ENCODE measurements at regions not wholly inside any gene's neighbourhood (a gene's known extent, or its start where the extent isn't known, plus 50 kb on each side); places are given as distances from the start of the nearest gene placed in this dataset.
"Not testable (repeated sequence)": the region's sequence is repeated elsewhere in the genome, so short reads cannot be mapped to it uniquely, and the experiment has no call there.

- no peak for DNase-seq (ENCODE audit: low spot score)
These were observed 1200.4 kb upstream of the CDH2 start for GRCh38 chr18:29377346-29377745.

GRCh38 chr18:29373000-29373399, 1196.1 kb upstream of the CDH2 start:
- no peak for DNase-seq (ENCODE audit: low spot score)

- DNase-seq (ENCODE audit: low spot score) = no peak
These were observed 1184.9 kb upstream of the CDH2 start for GRCh38 chr18:29361843-29362242.

- not testable (repeated sequence) for DNase-seq (ENCODE audit: low spot score)
These were observed 1183.7 kb upstream of the CDH2 start for GRCh38 chr18:29360659-29361058.

GRCh38 chr18:29359222-29359621, 1182.3 kb upstream of the CDH2 start:
- DNase-seq (ENCODE audit: low spot score) = not testable (repeated sequence)

- DNase-seq (ENCODE audit: low spot score) = no peak
These were observed 1174.2 kb upstream of the CDH2 start for GRCh38 chr18:29351171-29351570.

- no peak for DNase-seq (ENCODE audit: low spot score)
These were observed 1152.0 kb upstream of the CDH2 start for GRCh38 chr18:29328932-29329331.

- no peak for DNase-seq (ENCODE audit: low spot score)
These were observed 1149.3 kb upstream of the CDH2 start for GRCh38 chr18:29326214-29326613.

GRCh38 chr18:29321561-29321960, 1144.6 kb upstream of the CDH2 start:
- no peak for DNase-seq (ENCODE audit: low spot score)

GRCh38 chr18:29313312-29313711, 1136.4 kb upstream of the CDH2 start:
- no peak for DNase-seq (ENCODE audit: low spot score)

GRCh38 chr18:29311580-29311979, 1134.7 kb upstream of the CDH2 start:
- DNase-seq (ENCODE audit: low spot score) = no peak

GRCh38 chr18:29309366-29309765, 1132.4 kb upstream of the CDH2 start:
- no peak for DNase-seq (ENCODE audit: low spot score)

- DNase-seq (ENCODE audit: low spot score) = no peak
These were observed 1131.1 kb upstream of the CDH2 start for GRCh38 chr18:29307982-29308381.

- no peak for DNase-seq (ENCODE audit: low spot score)
These were observed 1130.3 kb upstream of the CDH2 start for GRCh38 chr18:29307231-29307630.

- DNase-seq (ENCODE audit: low spot score) = no peak
These were observed 1128.6 kb upstream of the CDH2 start for GRCh38 chr18:29305516-29305915.

- no peak for DNase-seq (ENCODE audit: low spot score)
These were observed 1124.1 kb upstream of the CDH2 start for GRCh38 chr18:29301048-29301447.

GRCh38 chr18:29285471-29285870, 1108.5 kb upstream of the CDH2 start:
- DNase-seq (ENCODE audit: low spot score) = no peak

GRCh38 chr18:29271501-29271900, 1094.6 kb upstream of the CDH2 start:
- no peak for DNase-seq (ENCODE audit: low spot score)

GRCh38 chr18:29259838-29260237, 1082.9 kb upstream of the CDH2 start:
- DNase-seq (ENCODE audit: low spot score) = no peak

GRCh38 chr18:29254123-29254522, 1077.2 kb upstream of the CDH2 start:
- DNase-seq (ENCODE audit: low spot score) = no peak

GRCh38 chr18:29251681-29252080, 1074.8 kb upstream of the CDH2 start:
- DNase-seq (ENCODE audit: low spot score) = no peak

- peak; percentile 10 for DNase-seq (ENCODE audit: low spot score)
These were observed 1073.9 kb upstream of the CDH2 start for GRCh38 chr18:29250843-29251242.

GRCh38 chr18:29250259-29250658, 1073.3 kb upstream of the CDH2 start:
- DNase-seq (ENCODE audit: low spot score) = no peak

- peak; percentile 76 for DNase-seq (ENCODE audit: low spot score)
These were observed 1071.9 kb upstream of the CDH2 start for GRCh38 chr18:29248805-29249204.

GRCh38 chr18:29241199-29241598, 1064.3 kb upstream of the CDH2 start:
- DNase-seq (ENCODE audit: low spot score) = no peak
